Peyer's patch (tissue), 4 donors: ENCODE measurements at regions not wholly inside any gene's neighbourhood (a gene's known extent, or its start where the extent isn't known, plus 50 kb on each side); places are given as distances from the start of the nearest gene placed in this dataset.

ENCODE experiments used
- CTCF ChIP-seq, 6 experiments: fragments of 450-650 bp in 4 of 6; fragments of 200-600 bp in 2 of 6; sonication (generic) in 1 of 6; IDR thresholded peaks; one replicate each; pipeline ENCODE4 v1.5.1; 2017 to 2019; ENCODE audit warnings: antibody characterized with exemption in 6 of 6, mild to moderate bottlenecking in 3 of 6, moderate library complexity in 1 of 6
- POLR2A ChIP-seq, 2 donors: fragments of 450-650 bp; IDR thresholded peaks; one replicate each; pipeline ENCODE4 v1.5.1; 2017; ENCODE audit warnings: antibody characterized with exemption in 2 of 2, mild to moderate bottlenecking in 2 of 2, moderate library complexity in 2 of 2

- TF ChIP-seq CTCF (IDR thresholded peaks at IDR 0.05) = no peak
- TF ChIP-seq POLR2A (IDR thresholded peaks at IDR 0.05) = no peak
Observed at GRCh38 chr16:86099326-86099725, 200.4 kb downstream of the IRF8 start.
